Raji (cell line): ENCODE measurements at regions not wholly inside any gene's neighbourhood (a gene's known extent, or its start where the extent isn't known, plus 50 kb on each side); places are given as distances from the start of the nearest gene placed in this dataset.

ENCODE experiments used
- POLR2A ChIP-seq: IDR thresholded peaks from 2 replicates; pipeline ENCODE4 v1.6.1; 2011; ENCODE audit warnings: low read depth, low read length, control low read depth; ENCODE audit not compliant: insufficient read depth

- no peak for TF ChIP-seq POLR2A
These were observed 473.3 kb downstream of the MRPL39 start for GRCh38 chr21:25133939-25134338.

GRCh38 chr21:25127811-25128210 lies 479.5 kb downstream of the MRPL39 start:
- TF ChIP-seq POLR2A = no peak

DNA sequence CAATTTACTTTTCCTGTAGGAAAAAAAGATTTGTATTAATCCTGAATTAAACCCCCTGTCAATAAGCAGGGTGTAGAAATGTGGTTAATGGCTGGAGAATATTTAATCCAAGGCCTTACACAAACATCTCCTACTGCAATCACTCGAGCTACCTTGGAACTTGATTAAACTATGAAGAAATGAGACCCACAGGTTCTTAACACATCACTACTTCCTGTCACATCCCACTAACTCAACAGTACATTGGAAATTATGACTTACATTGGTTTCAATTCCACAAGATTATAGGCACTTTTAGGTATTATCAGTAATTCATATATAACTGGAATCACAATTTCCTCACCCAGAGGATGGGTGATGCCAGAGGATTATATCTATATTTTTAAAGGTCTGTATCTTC lies 480.3 kb downstream of the MRPL39 start:
- TF ChIP-seq POLR2A = no peak

GRCh38 chr21:25126564-25126963 lies 480.7 kb downstream of the MRPL39 start:
- no peak for TF ChIP-seq POLR2A

DNA sequence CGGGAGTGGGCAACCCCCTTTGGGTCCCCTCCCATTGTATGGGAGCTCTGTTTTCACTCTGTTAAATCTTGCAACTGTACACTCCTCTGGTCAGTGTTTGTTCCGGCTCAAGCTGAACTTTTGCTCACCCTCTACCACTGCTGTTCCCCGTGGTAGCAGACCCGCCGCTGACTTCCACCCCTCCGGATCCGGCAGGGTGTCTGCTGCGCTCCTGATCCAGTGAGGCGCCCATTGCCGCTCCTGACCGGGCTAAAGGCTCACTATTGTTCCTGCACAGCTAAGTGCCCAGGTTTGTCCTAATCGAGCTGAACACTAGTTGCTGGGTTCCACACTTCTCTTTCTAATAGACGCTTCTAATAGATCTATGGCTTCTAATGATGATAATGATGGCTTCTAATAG lies 488.6 kb downstream of the MRPL39 start:
- no peak for TF ChIP-seq POLR2A

- TF ChIP-seq POLR2A = no peak
These were observed 492.3 kb downstream of the MRPL39 start for GRCh38 chr21:25115021-25115420.

GRCh38 chr21:25107708-25108107 lies 499.6 kb downstream of the MRPL39 start:
- TF ChIP-seq POLR2A = no peak

DNA sequence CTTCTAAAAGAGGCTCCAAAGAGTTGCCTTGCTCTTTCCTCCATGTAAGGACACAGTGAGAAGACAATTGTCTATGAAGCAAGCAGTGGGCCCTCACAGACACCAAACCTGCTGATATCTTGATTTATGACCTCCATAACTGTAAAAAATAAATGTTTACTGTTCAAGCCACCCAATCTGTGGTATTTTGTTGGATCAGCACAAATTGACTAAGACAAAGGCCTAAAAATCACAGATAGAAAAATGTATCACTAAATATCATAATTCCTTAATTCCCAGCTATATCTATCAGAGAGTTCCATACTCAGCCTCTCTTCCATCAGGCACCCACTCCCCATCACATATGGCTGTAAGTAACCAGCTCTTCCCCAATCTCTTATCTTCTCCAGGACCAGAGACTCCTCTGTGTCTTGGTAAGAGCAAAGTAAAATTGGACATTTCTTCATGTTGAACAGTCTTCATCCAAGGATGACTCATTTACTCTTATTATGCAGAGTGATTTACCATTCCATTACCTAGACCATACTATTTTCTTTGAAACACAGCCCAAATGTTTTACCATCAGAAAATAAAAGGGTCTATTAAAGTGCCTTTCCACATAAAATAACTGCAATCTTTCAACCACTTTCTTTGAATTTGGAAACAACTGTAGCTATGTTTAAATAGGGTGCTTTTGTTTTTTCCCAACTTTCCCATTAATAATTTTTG lies 503.6 kb downstream of the MRPL39 start:
- TF ChIP-seq POLR2A = no peak

DNA sequence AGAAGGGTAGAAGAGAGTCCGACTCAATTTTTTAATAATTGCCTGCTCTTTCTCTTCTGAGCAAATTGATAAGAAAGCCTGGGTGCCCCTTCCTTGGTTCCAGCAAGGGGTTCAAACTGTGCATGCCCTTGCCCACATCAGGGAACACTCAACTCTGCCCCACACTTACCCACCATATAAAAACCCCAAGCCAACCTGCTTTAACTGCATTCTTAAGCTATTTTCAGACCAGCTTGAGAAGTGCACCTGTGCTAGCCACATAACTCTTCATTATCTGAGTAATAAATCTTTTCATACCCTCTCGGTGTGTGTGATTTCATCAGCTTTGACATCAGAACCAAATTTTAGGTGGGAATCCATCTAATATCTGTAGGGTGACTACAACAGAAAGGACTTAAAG lies 509.6 kb downstream of the MRPL39 start:
- no peak for TF ChIP-seq POLR2A

- TF ChIP-seq POLR2A = no peak
These were observed 512.6 kb downstream of the MRPL39 start for GRCh38 chr21:25094695-25095094.

DNA sequence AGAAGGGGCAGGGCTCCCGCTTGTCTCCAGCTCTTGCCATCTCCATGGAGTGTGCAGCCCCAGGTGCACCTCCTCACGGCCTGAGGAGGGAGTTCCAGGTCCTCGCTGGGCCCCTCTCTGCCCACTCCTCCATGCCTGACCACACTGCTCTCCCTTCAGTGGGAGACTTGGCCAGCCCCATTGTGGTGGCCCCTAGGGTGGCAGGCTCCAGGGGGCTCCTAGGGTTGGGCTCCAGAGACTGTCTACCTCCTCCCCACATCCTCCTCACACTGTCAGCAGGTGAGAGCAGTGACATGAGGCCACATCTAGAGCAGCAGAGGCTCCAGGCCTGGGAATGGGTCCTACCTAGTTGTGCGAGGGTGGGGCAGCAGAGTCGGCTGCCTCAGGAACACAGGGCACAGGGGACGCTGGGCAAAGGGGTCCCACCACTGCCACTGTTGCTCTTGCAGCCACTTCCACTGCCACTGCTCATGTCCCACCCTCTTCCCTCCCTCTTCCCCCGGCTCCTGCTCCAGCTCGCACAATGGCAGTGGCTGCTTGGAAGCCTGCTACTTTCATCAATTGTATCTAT lies 514.8 kb downstream of the MRPL39 start:
- no peak for TF ChIP-seq POLR2A

DNA sequence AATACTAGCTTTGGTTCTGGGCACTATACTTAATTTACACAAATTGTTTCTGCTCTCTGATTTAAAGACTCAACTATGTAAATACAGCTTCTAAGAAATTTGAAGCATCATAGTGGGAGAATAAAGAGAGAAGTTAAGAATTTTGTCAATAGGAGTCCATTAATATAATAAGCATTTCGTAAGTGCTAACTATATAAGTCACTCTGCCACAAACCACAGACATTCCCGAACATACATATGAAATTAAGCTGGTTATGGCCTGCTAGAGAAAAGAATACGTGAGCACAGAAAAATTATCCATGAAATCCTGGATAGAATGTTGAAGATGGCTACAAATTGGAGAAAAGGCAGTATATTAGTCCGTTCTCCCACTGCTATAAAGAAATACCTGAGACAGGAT lies 526.2 kb downstream of the MRPL39 start:
- TF ChIP-seq POLR2A = no peak

- no peak for TF ChIP-seq POLR2A
These were observed 526.6 kb downstream of the MRPL39 start for GRCh38 chr21:25080661-25081060.

DNA sequence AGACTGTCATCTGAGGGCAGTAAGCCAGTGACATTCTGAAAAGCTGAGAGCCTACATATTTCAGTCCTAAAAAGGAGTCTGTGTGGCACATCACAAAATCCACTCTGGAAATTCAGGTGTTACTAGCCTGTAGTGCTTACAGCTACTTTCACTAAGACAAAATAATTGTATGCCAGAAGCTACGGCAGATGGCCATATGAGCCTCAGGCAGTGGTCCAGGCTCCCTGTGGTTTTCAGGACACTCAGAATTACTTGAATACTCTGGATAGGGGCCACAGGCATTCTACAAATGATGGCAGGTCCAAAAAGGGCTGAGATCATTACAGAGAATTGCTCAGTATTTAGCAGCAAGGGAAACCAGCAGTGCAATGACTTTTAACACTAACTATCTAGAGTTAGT lies 527.1 kb downstream of the MRPL39 start:
- TF ChIP-seq POLR2A = no peak

- no peak for TF ChIP-seq POLR2A
These were observed 528.2 kb downstream of the MRPL39 start for GRCh38 chr21:25079053-25079452.

- no peak for TF ChIP-seq POLR2A
These were observed 545.2 kb downstream of the MRPL39 start for GRCh38 chr21:25062061-25062460.

DNA sequence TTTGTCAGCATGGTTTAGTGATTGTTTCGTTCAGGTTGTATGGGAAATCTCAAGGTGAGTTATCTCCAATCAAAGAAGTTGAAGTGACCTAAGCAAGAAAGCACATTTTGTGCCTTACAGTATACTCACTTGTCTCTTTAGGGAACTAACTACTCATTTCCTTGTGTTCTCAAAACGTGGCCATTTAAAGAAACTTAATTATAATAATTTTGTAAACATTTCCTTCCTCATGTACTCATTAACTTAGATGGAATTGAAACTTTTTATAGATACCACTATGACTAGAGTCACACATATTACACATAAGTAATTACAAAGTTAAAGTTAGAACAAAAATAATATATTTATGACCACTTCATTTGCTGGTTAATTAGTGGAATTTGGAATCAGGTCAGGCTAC lies 552.6 kb downstream of the MRPL39 start:
- TF ChIP-seq POLR2A = no peak
